ENCODE measurements at regions not wholly inside any gene's neighbourhood (a gene's known extent, or its start where the extent isn't known, plus 50 kb on each side); places are given as distances from the start of the nearest gene placed in this dataset.

DNA sequence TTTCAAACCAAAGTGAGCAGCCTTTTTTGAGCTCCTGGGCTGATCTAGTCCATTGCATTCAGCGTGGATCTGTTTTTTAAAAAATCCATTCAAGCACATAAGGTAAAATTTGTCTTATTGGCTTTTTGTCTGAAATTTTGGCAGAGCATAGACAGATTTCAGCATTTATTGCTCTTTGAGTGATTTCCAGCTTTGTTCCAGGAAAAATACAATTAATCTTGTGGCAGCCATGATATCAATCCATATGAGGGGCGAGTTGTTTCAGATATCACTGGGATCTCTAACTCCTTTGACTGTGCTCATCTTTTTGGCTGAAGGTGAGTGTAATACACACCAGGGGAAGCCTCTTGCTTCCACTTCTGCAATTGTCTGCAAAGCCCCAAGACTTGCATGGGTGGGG lies 523.9 kb downstream of the SLC4A3 start:
- Histone ChIP-seq H3K9me3 (ENCODE audit: control insufficient read depth, insufficient read depth, low read depth, low read length) (no peaks in the 10 kb centered on the region), H3K4me1 (ENCODE audit: control insufficient read depth, insufficient read depth, low read length) (no peaks in the 10 kb centered on the region), H3K27ac (ENCODE audit: extremely low read depth, low read depth, low read length) (no peak overlapping the region), H3K36me3 (ENCODE audit: control insufficient read depth in 2 of 2, insufficient read depth in 1 of 2, low read length in 2 of 2) (no peaks in the 10 kb centered on the region), H3K4me3 (ENCODE audit: low read depth, low read length) (no peak overlapping the region)
- ChIA-PET POLR2A (no interaction called here), CTCF (interaction anchor here (1.6 kb wide), 1 partner anchor 13 kb away, joined by 4 read pairs; no protein-coding TSS in a partner anchor)
- no peak for TF ChIP-seq ZBTB1 (tag by site-specific recombination; IDR thresholded peaks at IDR 0.05)
- no peak for TF ChIP-seq PRDM1 (tag by site-specific recombination; IDR thresholded peaks at IDR 0.05)

DNA sequence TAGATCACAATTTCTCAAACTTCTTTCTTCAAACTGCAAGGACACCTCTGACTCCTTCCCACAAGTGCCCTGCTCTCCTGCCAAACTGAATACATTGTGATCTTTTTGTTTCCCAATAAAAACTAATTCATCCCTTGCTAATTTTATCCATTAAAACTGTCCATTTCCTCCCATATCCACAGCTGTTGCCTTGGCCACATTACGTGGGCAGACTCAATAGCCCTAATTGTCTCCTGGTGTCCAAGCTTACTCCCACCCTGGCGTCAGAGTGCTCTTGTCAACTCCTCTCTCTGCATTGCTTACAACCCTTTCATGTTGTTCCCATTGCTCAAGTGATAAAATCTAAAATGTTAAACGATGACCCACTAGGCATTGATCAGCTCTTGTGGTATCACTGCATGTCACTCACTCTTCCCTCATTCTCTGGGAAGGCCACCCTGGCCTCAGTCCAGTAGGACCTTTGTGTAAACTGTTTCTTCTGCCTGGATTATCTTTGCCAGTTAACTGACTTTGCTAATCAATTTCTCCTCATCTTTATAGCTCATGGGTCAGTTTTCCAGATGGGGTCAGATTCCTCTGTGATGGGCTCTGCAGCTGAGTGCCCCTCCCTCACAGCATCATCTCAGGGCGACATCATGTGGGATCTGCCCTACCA lies 525.0 kb downstream of the SLC4A3 start:
- H3K27ac ChIP-seq (ENCODE audit: extremely low read depth, low read depth, low read length), result no peak overlapping the region
- no peaks in the 10 kb centered on the region for H3K36me3 ChIP-seq (ENCODE audit: control insufficient read depth in 2 of 2, insufficient read depth in 1 of 2, low read length in 2 of 2)
- H3K4me3 ChIP-seq (ENCODE audit: low read depth, low read length), result no peak overlapping the region
- CTCF ChIA-PET, result interaction anchor here (1.2 to 1.6 kb wide), 2 partner anchors 12 to 16 kb away, joined by 3 to 4 read pairs; no protein-coding TSS in a partner anchor
- no peak for TF ChIP-seq ZNF521 (tag by site-specific recombination; IDR thresholded peaks at IDR 0.05)
- TF ChIP-seq GLIS2 (tag by site-specific recombination; IDR thresholded peaks at IDR 0.05), result no peak
- TF ChIP-seq KLF10 (tag by site-specific recombination; IDR thresholded peaks at IDR 0.05), result no peak
- no peak for TF ChIP-seq ZNF621 (tag by site-specific recombination; IDR thresholded peaks at IDR 0.05)
- TF ChIP-seq, protein P1, sequence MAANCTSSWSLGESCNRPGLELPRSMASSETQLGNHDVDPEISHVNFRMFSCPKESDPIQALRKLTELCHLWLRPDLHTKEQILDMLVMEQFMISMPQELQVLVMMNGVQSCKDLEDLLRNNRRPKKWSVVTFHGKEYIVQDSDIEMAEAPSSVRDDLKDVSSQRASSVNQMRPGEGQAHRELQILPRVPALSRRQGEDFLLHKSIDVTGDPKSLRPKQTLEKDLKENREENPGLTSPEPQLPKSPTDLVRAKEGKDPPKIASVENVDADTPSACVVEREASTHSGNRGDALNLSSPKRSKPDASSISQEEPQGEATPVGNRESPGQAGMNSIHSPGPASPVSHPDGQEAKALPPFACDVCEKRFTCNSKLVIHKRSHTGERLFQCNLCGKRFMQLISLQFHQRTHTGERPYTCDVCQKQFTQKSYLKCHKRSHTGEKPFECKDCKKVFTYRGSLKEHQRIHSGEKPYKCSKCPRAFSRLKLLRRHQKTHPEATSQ (tag by site-specific recombination; IDR thresholded peaks at IDR 0.05), result no peak
- TF ChIP-seq ZNF24 (tag by site-specific recombination; IDR thresholded peaks at IDR 0.05), result no peak
- no peak for TF ChIP-seq KLF9 (tag by site-specific recombination; IDR thresholded peaks at IDR 0.05; ENCODE audit: low read depth)
- TF ChIP-seq, protein P2, sequence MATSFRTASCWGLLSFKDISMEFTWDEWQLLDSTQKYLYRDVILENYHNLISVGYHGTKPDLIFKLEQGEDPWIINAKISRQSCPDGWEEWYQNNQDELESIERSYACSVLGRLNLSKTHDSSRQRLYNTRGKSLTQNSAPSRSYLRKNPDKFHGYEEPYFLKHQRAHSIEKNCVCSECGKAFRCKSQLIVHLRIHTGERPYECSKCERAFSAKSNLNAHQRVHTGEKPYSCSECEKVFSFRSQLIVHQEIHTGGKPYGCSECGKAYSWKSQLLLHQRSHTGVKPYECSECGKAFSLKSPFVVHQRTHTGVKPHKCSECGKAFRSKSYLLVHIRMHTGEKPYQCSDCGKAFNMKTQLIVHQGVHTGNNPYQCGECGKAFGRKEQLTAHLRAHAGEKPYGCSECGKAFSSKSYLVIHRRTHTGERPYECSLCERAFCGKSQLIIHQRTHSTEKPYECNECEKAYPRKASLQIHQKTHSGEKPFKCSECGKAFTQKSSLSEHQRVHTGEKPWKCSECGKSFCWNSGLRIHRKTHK (tag by site-specific recombination; IDR thresholded peaks at IDR 0.05), result no peak
- no peak for TF ChIP-seq ZNF202 (tag by site-specific recombination; IDR thresholded peaks at IDR 0.05; ENCODE audit: borderline replicate concordance)
- no peak for TF ChIP-seq ZNF248 (tag by site-specific recombination; IDR thresholded peaks at IDR 0.05)
- TF ChIP-seq, protein P3, sequence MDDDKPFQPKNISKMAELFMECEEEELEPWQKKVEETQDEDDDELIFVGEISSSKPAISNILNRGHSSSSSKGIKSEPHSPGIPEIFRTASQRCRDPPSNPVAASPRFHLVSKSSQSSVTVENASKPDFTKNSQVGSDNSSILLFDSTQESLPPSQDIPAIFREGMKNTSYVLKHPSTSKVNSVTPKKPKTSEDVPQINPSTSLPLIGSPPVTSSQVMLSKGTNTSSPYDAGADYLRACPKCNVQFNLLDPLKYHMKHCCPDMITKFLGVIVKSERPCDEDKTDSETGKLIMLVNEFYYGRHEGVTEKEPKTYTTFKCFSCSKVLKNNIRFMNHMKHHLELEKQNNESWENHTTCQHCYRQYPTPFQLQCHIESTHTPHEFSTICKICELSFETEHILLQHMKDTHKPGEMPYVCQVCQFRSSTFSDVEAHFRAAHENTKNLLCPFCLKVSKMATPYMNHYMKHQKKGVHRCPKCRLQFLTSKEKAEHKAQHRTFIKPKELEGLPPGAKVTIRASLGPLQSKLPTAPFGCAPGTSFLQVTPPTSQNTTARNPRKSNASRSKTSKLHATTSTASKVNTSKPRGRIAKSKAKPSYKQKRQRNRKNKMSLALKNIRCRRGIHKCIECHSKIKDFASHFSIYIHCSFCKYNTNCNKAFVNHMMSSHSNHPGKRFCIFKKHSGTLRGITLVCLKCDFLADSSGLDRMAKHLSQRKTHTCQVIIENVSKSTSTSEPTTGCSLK (tag by site-specific recombination; IDR thresholded peaks at IDR 0.05), result no peak
- POLR2A ChIA-PET, result no interaction called here
- no peaks in the 10 kb centered on the region for H3K9me3 ChIP-seq (ENCODE audit: control insufficient read depth, insufficient read depth, low read depth, low read length)
- no peaks in the 10 kb centered on the region for H3K4me1 ChIP-seq (ENCODE audit: control insufficient read depth, insufficient read depth, low read length)

DNA sequence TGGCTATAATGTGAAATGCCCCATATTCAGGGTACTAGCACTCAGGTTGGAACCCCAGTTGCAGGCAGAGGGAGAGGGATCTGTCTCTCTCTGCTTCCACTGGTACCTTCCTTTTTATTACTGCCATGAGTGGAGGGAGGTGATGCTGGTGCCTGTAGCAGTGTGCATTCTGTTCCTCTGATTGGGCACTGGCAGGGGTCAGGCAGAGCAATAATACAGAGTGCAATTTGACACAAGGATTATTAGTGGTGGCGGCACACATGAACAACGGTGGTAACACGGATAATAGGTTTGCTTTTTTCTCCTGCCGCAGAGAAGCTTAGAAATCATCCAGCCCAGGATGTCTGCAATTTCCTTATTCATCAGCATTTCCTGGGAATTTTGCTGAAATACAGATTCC lies 525.7 kb downstream of the SLC4A3 start:
- ChIA-PET POLR2A (no interaction called here), CTCF (interaction anchor here (1.2 kb wide), 1 partner anchor 15 kb away, joined by 3 read pairs; no protein-coding TSS in a partner anchor)
- TF ChIP-seq ZNF837 (tag by site-specific recombination; IDR thresholded peaks at IDR 0.05) (no peak), ZNF473 (tag by site-specific recombination; IDR thresholded peaks at IDR 0.05) (no peak)
- Histone ChIP-seq H3K36me3 (ENCODE audit: control insufficient read depth in 2 of 2, insufficient read depth in 1 of 2, low read length in 2 of 2) (no peaks in the 10 kb centered on the region), H3K4me3 (ENCODE audit: low read depth, low read length) (no peak overlapping the region), H3K9me3 (ENCODE audit: control insufficient read depth, insufficient read depth, low read depth, low read length) (no peaks in the 10 kb centered on the region), H3K4me1 (ENCODE audit: control insufficient read depth, insufficient read depth, low read length) (no peaks in the 10 kb centered on the region), H3K27ac (ENCODE audit: extremely low read depth, low read depth, low read length) (no peak overlapping the region)
